ENCODE measurements at regions not wholly inside any gene's neighbourhood (a gene's known extent, or its start where the extent isn't known, plus 50 kb on each side); places are given as distances from the start of the nearest gene placed in this dataset.

DNA sequence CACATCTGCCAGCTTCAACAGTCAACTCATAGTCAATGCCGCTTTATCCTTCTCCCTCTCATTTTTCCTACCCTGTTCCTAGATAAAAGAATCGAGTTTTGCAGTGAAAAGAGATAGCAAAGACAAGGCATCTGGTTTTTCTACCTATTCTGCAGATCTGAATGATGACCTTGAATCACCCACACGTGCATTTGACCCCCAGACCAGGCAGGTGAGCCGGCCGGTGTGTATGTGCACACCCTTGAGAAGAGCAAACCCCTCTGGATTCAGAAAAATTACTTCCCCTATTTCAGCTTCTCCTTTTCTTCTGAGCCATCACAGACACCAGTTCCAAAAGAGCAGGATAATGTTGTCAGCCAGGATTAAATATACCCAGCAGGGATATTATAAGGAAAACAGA is 115.6 kb upstream of the ST6GAL2 start:
- TF ChIP-seq RAD21 (conservative IDR thresholded peaks at IDR 0.05) (no peak), SMC3 (conservative IDR thresholded peaks at IDR 0.05; ENCODE audit: poor library complexity) (no peak), EP300 (conservative IDR thresholded peaks at IDR 0.05; ENCODE audit: poor library complexity, severe bottlenecking) (no peak), MXI1 (conservative IDR thresholded peaks at IDR 0.05; ENCODE audit: poor library complexity, severe bottlenecking) (no peak), EZH2 (IDR thresholded peaks at IDR 0.05; ENCODE audit: borderline replicate concordance, insufficient read depth, low read length, poor library complexity, severe bottlenecking) (no peak), POLR2AphosphoS5 (IDR thresholded peaks at IDR 0.05) (no peak), TAF1 (IDR thresholded peaks at IDR 0.05; ENCODE audit: low read depth) (no peak)
- TF ChIP-seq, protein P1, sequence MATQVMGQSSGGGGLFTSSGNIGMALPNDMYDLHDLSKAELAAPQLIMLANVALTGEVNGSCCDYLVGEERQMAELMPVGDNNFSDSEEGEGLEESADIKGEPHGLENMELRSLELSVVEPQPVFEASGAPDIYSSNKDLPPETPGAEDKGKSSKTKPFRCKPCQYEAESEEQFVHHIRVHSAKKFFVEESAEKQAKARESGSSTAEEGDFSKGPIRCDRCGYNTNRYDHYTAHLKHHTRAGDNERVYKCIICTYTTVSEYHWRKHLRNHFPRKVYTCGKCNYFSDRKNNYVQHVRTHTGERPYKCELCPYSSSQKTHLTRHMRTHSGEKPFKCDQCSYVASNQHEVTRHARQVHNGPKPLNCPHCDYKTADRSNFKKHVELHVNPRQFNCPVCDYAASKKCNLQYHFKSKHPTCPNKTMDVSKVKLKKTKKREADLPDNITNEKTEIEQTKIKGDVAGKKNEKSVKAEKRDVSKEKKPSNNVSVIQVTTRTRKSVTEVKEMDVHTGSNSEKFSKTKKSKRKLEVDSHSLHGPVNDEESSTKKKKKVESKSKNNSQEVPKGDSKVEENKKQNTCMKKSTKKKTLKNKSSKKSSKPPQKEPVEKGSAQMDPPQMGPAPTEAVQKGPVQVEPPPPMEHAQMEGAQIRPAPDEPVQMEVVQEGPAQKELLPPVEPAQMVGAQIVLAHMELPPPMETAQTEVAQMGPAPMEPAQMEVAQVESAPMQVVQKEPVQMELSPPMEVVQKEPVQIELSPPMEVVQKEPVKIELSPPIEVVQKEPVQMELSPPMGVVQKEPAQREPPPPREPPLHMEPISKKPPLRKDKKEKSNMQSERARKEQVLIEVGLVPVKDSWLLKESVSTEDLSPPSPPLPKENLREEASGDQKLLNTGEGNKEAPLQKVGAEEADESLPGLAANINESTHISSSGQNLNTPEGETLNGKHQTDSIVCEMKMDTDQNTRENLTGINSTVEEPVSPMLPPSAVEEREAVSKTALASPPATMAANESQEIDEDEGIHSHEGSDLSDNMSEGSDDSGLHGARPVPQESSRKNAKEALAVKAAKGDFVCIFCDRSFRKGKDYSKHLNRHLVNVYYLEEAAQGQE (IDR thresholded peaks at IDR 0.05; ENCODE audit: borderline replicate concordance) = no peak
- TF ChIP-seq, protein P2, sequence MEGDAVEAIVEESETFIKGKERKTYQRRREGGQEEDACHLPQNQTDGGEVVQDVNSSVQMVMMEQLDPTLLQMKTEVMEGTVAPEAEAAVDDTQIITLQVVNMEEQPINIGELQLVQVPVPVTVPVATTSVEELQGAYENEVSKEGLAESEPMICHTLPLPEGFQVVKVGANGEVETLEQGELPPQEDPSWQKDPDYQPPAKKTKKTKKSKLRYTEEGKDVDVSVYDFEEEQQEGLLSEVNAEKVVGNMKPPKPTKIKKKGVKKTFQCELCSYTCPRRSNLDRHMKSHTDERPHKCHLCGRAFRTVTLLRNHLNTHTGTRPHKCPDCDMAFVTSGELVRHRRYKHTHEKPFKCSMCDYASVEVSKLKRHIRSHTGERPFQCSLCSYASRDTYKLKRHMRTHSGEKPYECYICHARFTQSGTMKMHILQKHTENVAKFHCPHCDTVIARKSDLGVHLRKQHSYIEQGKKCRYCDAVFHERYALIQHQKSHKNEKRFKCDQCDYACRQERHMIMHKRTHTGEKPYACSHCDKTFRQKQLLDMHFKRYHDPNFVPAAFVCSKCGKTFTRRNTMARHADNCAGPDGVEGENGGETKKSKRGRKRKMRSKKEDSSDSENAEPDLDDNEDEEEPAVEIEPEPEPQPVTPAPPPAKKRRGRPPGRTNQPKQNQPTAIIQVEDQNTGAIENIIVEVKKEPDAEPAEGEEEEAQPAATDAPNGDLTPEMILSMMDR (IDR thresholded peaks at IDR 0.05; ENCODE audit: poor library complexity, severe bottlenecking) = no peak
- Histone ChIP-seq H3K9ac (ENCODE audit: low read length) (no peak overlapping the region), H3K4me3 (ENCODE audit: low read length) (no peak overlapping the region), H3K27me3 (ENCODE audit: insufficient read depth, low read depth, low read length) (no peaks in the 10 kb centered on the region), H3K27ac (ENCODE audit: low read length) (no peak overlapping the region), H3K4me2 (ENCODE audit: low read length) (no peak overlapping the region), H2AFZ (ENCODE audit: low read depth, low read length) (no peak overlapping the region), H3K36me3 (ENCODE audit: insufficient read depth, low read length) (no peaks in the 10 kb centered on the region), H3K9me2 (ENCODE audit: insufficient read depth, low read length) (no peaks in the 10 kb centered on the region), H3F3A (ENCODE audit: insufficient read depth, low read length, poor library complexity, severe bottlenecking) (no peaks in the 10 kb centered on the region), H4K20me1 (ENCODE audit: insufficient read depth) (no peaks in the 10 kb centered on the region), H3K9me3 (ENCODE audit: low read length) (no peaks in the 10 kb centered on the region), H3K79me2 (replicated peaks; ENCODE audit: insufficient read depth, low read length) (no peaks in the 10 kb centered on the region)

DNA sequence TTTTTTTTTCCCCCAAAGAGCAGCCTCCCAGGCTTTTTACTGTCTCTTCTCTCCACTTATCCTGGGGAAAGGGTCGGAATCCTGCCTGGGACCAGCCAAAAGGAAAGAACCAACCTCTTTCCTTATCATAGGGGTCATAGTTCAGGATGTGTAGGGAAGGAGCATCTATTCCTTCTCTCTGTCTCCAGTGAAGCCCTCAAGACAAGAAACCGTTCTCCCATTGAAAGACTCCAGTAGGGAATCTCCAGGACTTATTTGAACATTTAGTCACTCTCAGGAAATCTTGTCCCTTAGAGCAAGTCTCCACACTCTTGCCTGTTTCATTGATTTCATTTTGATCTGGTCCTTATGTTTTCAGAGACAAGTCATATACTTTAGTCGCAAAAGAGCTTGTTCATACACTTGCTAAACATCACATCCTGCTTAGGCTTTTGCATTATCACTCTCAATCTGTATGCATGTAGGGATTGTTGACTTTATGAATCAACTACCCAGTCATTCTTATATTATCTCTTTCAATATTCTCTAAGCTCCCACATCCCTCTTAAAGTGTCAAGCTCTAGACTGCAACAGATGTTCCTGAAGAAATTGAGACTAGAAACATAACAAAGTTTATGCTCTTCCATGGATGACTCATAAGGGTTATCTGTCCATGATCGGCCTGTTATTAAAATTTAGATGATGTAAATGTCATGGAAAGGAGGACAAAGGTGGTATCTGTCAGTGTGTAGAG is 116.2 kb upstream of the ST6GAL2 start:
- no peaks in the 10 kb centered on the region for H4K20me1 ChIP-seq (ENCODE audit: insufficient read depth)
- H2AFZ ChIP-seq (ENCODE audit: low read depth, low read length) = no peak overlapping the region
- no peaks in the 10 kb centered on the region for H3K9me3 ChIP-seq (ENCODE audit: low read length)
- H3K79me2 ChIP-seq (replicated peaks; ENCODE audit: insufficient read depth, low read length) = no peaks in the 10 kb centered on the region
- no peak overlapping the region for H3K4me2 ChIP-seq (ENCODE audit: low read length)
- H3K9me2 ChIP-seq (ENCODE audit: insufficient read depth, low read length) = no peaks in the 10 kb centered on the region
- H3K4me3 ChIP-seq (ENCODE audit: low read length) = no peak overlapping the region
- H3K27ac ChIP-seq (ENCODE audit: low read length) = no peak overlapping the region
- no peaks in the 10 kb centered on the region for H3K36me3 ChIP-seq (ENCODE audit: insufficient read depth, low read length)
- TF ChIP-seq POLR2AphosphoS5 (IDR thresholded peaks at IDR 0.05) = no peak
- TF ChIP-seq MXI1 (conservative IDR thresholded peaks at IDR 0.05; ENCODE audit: poor library complexity, severe bottlenecking) = no peak
- TF ChIP-seq SMC3 (conservative IDR thresholded peaks at IDR 0.05; ENCODE audit: poor library complexity) = no peak
- TF ChIP-seq, protein P1 (IDR thresholded peaks at IDR 0.05; ENCODE audit: borderline replicate concordance) = no peak
- no peak for TF ChIP-seq EP300 (conservative IDR thresholded peaks at IDR 0.05; ENCODE audit: poor library complexity, severe bottlenecking)
- TF ChIP-seq RAD21 (conservative IDR thresholded peaks at IDR 0.05) = no peak
- TF ChIP-seq EZH2 (IDR thresholded peaks at IDR 0.05; ENCODE audit: borderline replicate concordance, insufficient read depth, low read length, poor library complexity, severe bottlenecking) = no peak
- TF ChIP-seq, protein P2 (IDR thresholded peaks at IDR 0.05; ENCODE audit: poor library complexity, severe bottlenecking) = no peak
- no peak for TF ChIP-seq TAF1 (IDR thresholded peaks at IDR 0.05; ENCODE audit: low read depth)
- H3F3A ChIP-seq (ENCODE audit: insufficient read depth, low read length, poor library complexity, severe bottlenecking) = no peaks in the 10 kb centered on the region
- H3K27me3 ChIP-seq (ENCODE audit: insufficient read depth, low read depth, low read length) = no peaks in the 10 kb centered on the region
- H3K9ac ChIP-seq (ENCODE audit: low read length) = no peak overlapping the region
